Astrocyte (in vitro differentiated cells and primary cell): ENCODE measurements at regions not wholly inside any gene's neighbourhood (a gene's known extent, or its start where the extent isn't known, plus 50 kb on each side); places are given as distances from the start of the nearest gene placed in this dataset.
"Not testable (repeated sequence)": the region's sequence is repeated elsewhere in the genome, so short reads cannot be mapped to it uniquely, and the experiment has no call there.

Experiments
- DNase-seq: peaks from one replicate; pipeline ENCODE4 v3.0.0-alpha.2; 2010; ENCODE audit warnings: low read depth
- FAIRE-seq: peaks from 2 replicates; lab custom pipeline; 2011; peaks lifted over from hg19 to GRCh38; lab: Jason Lieb, UNC
- H2AFZ ChIP-seq: 2 replicates; pipeline ENCODE4 v1.6.0; 2012; ENCODE audit warnings: low read depth, low read length, inconsistent platforms
- H3K27ac ChIP-seq: 2 replicates; pipeline ENCODE4 v1.5.1; 2011; ENCODE audit warnings: low read depth, low read length, inconsistent platforms
- H3K27me3 ChIP-seq: 2 replicates; pipeline ENCODE4 v1.6.0; 2011; ENCODE audit warnings: low read length, inconsistent platforms; ENCODE audit not compliant: insufficient read depth
- H3K36me3 ChIP-seq: 2 replicates; pipeline ENCODE4 v1.5.1; 2011; ENCODE audit warnings: low read length, inconsistent platforms; ENCODE audit not compliant: insufficient read depth
- H3K4me1 ChIP-seq: 2 replicates; pipeline ENCODE4 v1.5.1; 2011; ENCODE audit warnings: low read length, inconsistent platforms; ENCODE audit not compliant: insufficient read depth
- H3K4me2 ChIP-seq: 2 replicates; pipeline ENCODE4 v1.6.0; 2012; ENCODE audit warnings: low read length, inconsistent platforms
- H3K4me3 ChIP-seq: 2 replicates; pipeline ENCODE4 v1.5.1; 2011; ENCODE audit warnings: low read depth, mild to moderate bottlenecking, low read length, inconsistent platforms; ENCODE audit not compliant: insufficient read depth
- H3K79me2 ChIP-seq: 2 replicates; pipeline ENCODE4 v1.6.0; 2012; ENCODE audit warnings: mild to moderate bottlenecking, low read length, inconsistent platforms; ENCODE audit not compliant: insufficient read depth
- H3K9ac ChIP-seq: 2 replicates; pipeline ENCODE4 v1.6.0; 2012; ENCODE audit warnings: mild to moderate bottlenecking, low read length, inconsistent platforms
- H3K9me3 ChIP-seq: 2 replicates; pipeline ENCODE4 v1.5.1; 2012; ENCODE audit warnings: low read depth, mild to moderate bottlenecking, low read length, inconsistent platforms; ENCODE audit not compliant: insufficient read depth
- H4K20me1 ChIP-seq: 2 replicates; pipeline ENCODE4 v1.6.0; 2012; ENCODE audit warnings: low read length, inconsistent platforms; ENCODE audit not compliant: insufficient read depth
- H3K27ac Mint-ChIP-seq: one replicate; pipeline ENCODE4 v1.8.0; 2021; ENCODE audit warnings: mild to moderate bottlenecking, mixed read lengths; ENCODE audit not compliant: unreplicated experiment
- H3K27me3 Mint-ChIP-seq: one replicate; pipeline ENCODE4 v1.8.0; 2021; ENCODE audit warnings: low read depth, mixed read lengths; ENCODE audit not compliant: unreplicated experiment
- H3K36me3 Mint-ChIP-seq: one replicate; pipeline ENCODE4 v1.8.0; 2021; ENCODE audit warnings: low read depth, mixed read lengths; ENCODE audit not compliant: unreplicated experiment
- H3K4me1 Mint-ChIP-seq: one replicate; pipeline ENCODE4 v1.8.0; 2021; ENCODE audit warnings: low read depth, mixed read lengths; ENCODE audit not compliant: unreplicated experiment
- H3K4me3 Mint-ChIP-seq: one replicate; pipeline ENCODE4 v1.8.0; 2021; ENCODE audit warnings: mild to moderate bottlenecking, moderate library complexity, mixed read lengths; ENCODE audit not compliant: unreplicated experiment
- H3K9me3 Mint-ChIP-seq: one replicate; pipeline ENCODE4 v1.8.0; 2021; ENCODE audit warnings: mild to moderate bottlenecking, mixed read lengths; ENCODE audit not compliant: unreplicated experiment
- EZH2 ChIP-seq: IDR thresholded peaks from 2 replicates; pipeline ENCODE4 v1.6.1; 2012; ENCODE audit warnings: mild to moderate bottlenecking, low read length, inconsistent platforms; ENCODE audit not compliant: insufficient read depth
- TF ChIP-seq, protein P1 (sequence below): IDR thresholded peaks from 2 replicates; pipeline ENCODE4 v1.5.1; 2011; ENCODE audit warnings: low read depth, mild to moderate bottlenecking, inconsistent platforms, low read length, moderate library complexity; ENCODE audit not compliant: insufficient read depth

DNA sequence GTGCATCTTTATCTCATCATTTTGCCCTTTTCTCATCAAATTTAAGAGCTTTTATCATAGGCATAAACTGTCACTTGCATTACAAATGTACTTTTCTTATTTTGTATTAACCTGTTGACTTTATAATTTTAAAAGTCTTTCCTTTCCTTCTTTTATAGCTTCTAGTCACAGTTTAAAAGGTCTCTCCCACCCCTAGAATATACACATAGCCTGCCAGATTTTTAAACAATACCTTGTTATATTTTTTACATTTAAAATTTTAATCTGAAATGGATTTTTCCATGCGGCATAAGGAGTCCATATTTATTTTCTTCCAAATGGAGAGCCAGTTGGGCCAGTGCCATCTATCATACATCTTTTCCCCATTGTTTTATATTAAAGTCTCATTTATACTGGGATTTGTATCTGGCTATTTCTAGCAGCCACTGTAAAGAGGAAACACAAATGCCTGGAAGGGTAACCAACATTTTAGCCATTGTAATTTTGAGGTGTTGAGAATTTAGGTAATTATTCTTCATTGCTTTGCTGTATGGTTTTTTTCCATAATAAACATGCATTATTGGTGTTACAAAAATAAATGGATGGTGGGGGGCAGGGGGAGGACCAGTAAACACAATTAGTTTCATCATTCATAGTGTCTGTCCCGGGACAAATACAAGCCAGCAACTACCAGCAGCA lies 92.8 kb downstream of the CCDC71L start:
- no peaks in the 10 kb centered on the region for H3K27me3 Mint-ChIP-seq
- Histone ChIP-seq H3K27ac (no peak overlapping the region), H4K20me1 (no peaks in the 10 kb centered on the region), H2AFZ (no peak overlapping the region), H3K4me2 (no peak overlapping the region), H3K4me3 (no peak overlapping the region), H3K9me3 (no peaks in the 10 kb centered on the region), H3K27me3 (no peaks in the 10 kb centered on the region), H3K79me2 (no peaks in the 10 kb centered on the region), H3K36me3 (no peaks in the 10 kb centered on the region), H3K9ac (no peak overlapping the region), H3K4me1 (no peaks in the 10 kb centered on the region)
- H3K9me3 Mint-ChIP-seq, result peaks cover 3% of the 10 kb centered on the region
- no peak overlapping the region for H3K4me3 Mint-ChIP-seq
- DNase-seq, result no peak
- TF ChIP-seq EZH2, result no peak
- TF ChIP-seq, protein P1, sequence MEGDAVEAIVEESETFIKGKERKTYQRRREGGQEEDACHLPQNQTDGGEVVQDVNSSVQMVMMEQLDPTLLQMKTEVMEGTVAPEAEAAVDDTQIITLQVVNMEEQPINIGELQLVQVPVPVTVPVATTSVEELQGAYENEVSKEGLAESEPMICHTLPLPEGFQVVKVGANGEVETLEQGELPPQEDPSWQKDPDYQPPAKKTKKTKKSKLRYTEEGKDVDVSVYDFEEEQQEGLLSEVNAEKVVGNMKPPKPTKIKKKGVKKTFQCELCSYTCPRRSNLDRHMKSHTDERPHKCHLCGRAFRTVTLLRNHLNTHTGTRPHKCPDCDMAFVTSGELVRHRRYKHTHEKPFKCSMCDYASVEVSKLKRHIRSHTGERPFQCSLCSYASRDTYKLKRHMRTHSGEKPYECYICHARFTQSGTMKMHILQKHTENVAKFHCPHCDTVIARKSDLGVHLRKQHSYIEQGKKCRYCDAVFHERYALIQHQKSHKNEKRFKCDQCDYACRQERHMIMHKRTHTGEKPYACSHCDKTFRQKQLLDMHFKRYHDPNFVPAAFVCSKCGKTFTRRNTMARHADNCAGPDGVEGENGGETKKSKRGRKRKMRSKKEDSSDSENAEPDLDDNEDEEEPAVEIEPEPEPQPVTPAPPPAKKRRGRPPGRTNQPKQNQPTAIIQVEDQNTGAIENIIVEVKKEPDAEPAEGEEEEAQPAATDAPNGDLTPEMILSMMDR, result no peak
- H3K4me1 Mint-ChIP-seq, result peaks cover 11% of the 10 kb centered on the region
- peak overlapping the region; percentile 96 for H3K27ac Mint-ChIP-seq
- H3K36me3 Mint-ChIP-seq, result no peaks in the 10 kb centered on the region
- no peak for FAIRE-seq

DNA sequence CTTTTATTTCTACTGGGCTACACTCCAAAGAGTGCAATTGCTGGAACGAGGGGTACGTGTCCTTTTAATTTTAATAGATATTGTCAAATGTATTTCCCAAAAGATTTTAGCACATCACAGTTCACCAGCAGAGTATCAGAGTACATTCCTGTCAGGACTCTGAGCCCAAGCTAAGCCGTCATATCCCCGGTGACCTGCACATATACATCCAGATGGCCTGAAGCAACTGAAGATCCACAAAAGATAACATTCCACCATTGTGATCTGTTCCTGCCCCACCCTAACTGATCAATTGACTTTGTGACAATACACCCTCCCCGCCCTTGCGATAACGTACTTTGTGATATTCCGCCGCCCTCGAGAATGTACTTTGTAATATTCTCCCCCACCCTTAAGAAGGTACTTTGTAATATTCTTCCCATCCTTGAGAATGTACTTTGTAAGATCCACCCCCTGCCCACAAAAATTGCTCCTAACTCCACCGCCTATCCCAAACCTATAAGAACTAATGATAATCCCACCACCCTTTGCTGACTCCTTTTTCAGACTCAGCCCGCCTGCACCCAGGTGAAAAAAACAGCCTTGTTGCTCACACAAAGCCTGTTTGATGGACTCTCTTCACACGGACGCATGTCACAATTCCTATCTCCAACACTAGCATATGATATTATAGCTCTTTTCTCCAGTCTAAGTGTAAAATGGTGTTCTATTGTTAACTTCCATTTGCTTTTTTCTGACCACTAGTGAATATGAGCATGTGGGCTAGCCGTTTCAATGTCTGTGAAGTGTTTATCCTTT lies 93.6 kb downstream of the CCDC71L start:
- not testable (repeated sequence) for H3K27me3 ChIP-seq, H3K36me3 ChIP-seq, DNase-seq, H3K27me3 Mint-ChIP-seq, H3K9ac ChIP-seq, H3K4me3 Mint-ChIP-seq, FAIRE-seq, H3K27ac ChIP-seq, H3K4me1 ChIP-seq, H3K36me3 Mint-ChIP-seq, H3K4me3 ChIP-seq, H2AFZ ChIP-seq, H3K4me2 ChIP-seq, H3K79me2 ChIP-seq, H3K9me3 ChIP-seq, H3K9me3 Mint-ChIP-seq, H4K20me1 ChIP-seq
- Mint-ChIP-seq H3K4me1 (peaks cover 11% of the 10 kb centered on the region), H3K27ac (peak overlapping the region; percentile 8)

DNA sequence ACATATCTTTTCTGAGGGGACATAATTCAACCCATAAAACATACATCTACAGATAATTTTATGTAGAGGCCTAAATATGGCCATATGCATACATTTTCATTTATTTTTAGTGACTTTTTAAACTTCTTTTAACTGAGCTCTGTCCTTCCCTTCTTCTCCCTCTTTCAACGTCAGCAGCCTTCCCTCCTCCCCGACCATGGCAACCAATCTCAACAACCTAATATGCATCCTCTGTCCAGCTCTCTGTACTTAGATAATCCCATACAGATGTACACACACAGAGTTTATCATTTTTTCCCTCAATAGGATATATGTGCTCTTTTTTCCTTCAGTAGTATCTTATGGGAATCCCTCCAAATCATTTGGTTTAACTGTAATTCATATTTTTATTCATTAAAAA lies 94.3 kb downstream of the CCDC71L start:
- no peak for FAIRE-seq
- no peaks in the 10 kb centered on the region for H3K27me3 ChIP-seq
- H3K27ac Mint-ChIP-seq, result no peak overlapping the region

More for the DNA sequence above, 94.3 kb downstream of the CCDC71L start:
- no peaks in the 10 kb centered on the region for H3K79me2 ChIP-seq
- no peak for TF ChIP-seq EZH2
- TF ChIP-seq, protein P1, result no peak
- H2AFZ ChIP-seq, result no peak overlapping the region
- H3K9ac ChIP-seq, result no peak overlapping the region
- no peaks in the 10 kb centered on the region for H3K36me3 ChIP-seq
- H3K4me3 ChIP-seq, result no peak overlapping the region
- H3K4me1 Mint-ChIP-seq, result peaks cover 11% of the 10 kb centered on the region
- H3K27me3 Mint-ChIP-seq, result no peaks in the 10 kb centered on the region
- H3K4me3 Mint-ChIP-seq, result no peak overlapping the region
- H3K36me3 Mint-ChIP-seq, result no peaks in the 10 kb centered on the region
- H3K9me3 ChIP-seq, result peaks cover 3% of the 10 kb centered on the region
- H3K4me1 ChIP-seq, result no peaks in the 10 kb centered on the region
- no peak overlapping the region for H3K27ac ChIP-seq
- no peak overlapping the region for H3K4me2 ChIP-seq
- H3K9me3 Mint-ChIP-seq, result peaks cover 3% of the 10 kb centered on the region
- H4K20me1 ChIP-seq, result no peaks in the 10 kb centered on the region
- DNase-seq, result no peak
